Amniotic epithelial cell (primary cell): ENCODE measurements at regions not wholly inside any gene's neighbourhood (a gene's known extent, or its start where the extent isn't known, plus 50 kb on each side); places are given as distances from the start of the nearest gene placed in this dataset.
"Not testable (repeated sequence)": the region's sequence is repeated elsewhere in the genome, so short reads cannot be mapped to it uniquely, and the experiment has no call there.

Experiments
- DNase-seq: peaks from one replicate; pipeline ENCODE4 v3.0.0-alpha.2; 2010; ENCODE audit warnings: low read depth

GRCh38 chr18:39162013-39162827 lies 1596.6 kb upstream of the CELF4 start:
- DNase-seq, result no peak

- DNase-seq, result peak; percentile 1
Measured at GRCh38 chr18:39149211-39149806, 1583.7 kb upstream of the CELF4 start.

GRCh38 chr18:39134255-39134654 lies 1568.7 kb upstream of the CELF4 start:
- no peak for DNase-seq

GRCh38 chr18:39127538-39127937 lies 1561.9 kb upstream of the CELF4 start:
- DNase-seq, result not testable (repeated sequence)

- no peak for DNase-seq
Measured at GRCh38 chr18:39113790-39114189, 1548.2 kb upstream of the CELF4 start.

GRCh38 chr18:39105104-39105503 lies 1539.5 kb upstream of the CELF4 start:
- DNase-seq, result no peak

- no peak for DNase-seq
Measured at GRCh38 chr18:39072970-39073369, 1507.4 kb upstream of the CELF4 start.

GRCh38 chr18:39062426-39062825 lies 1496.8 kb upstream of the CELF4 start:
- no peak for DNase-seq

GRCh38 chr18:39058386-39059000 lies 1492.9 kb upstream of the CELF4 start:
- no peak for DNase-seq

GRCh38 chr18:39057423-39058064 lies 1491.9 kb upstream of the CELF4 start:
- DNase-seq, result peak; percentile 2

- no peak for DNase-seq
Measured at GRCh38 chr18:39053571-39053970, 1488.0 kb upstream of the CELF4 start.

- DNase-seq, result no peak
Measured at GRCh38 chr18:39051013-39051412, 1485.4 kb upstream of the CELF4 start.

- DNase-seq, result no peak
Measured at GRCh38 chr18:39039813-39040212, 1474.2 kb upstream of the CELF4 start.

- no peak for DNase-seq
Measured at GRCh38 chr18:39037925-39038324, 1472.3 kb upstream of the CELF4 start.

- no peak for DNase-seq
Measured at GRCh38 chr18:39033312-39033711, 1467.7 kb upstream of the CELF4 start.

GRCh38 chr18:39031647-39032046 lies 1466.0 kb upstream of the CELF4 start:
- no peak for DNase-seq

GRCh38 chr18:39030124-39030655 lies 1464.6 kb upstream of the CELF4 start:
- DNase-seq, result no peak

- no peak for DNase-seq
Measured at GRCh38 chr18:39025531-39025930, 1459.9 kb upstream of the CELF4 start.

- DNase-seq, result no peak
Measured at GRCh38 chr18:39019989-39020388, 1454.4 kb upstream of the CELF4 start.

GRCh38 chr18:39007031-39007902 lies 1441.7 kb upstream of the CELF4 start:
- DNase-seq, result no peak

- DNase-seq, result no peak
Measured at GRCh38 chr18:38996056-38996455, 1430.5 kb upstream of the CELF4 start.
